ENCODE measurements at regions not wholly inside any gene's neighbourhood (a gene's known extent, or its start where the extent isn't known, plus 50 kb on each side); places are given as distances from the start of the nearest gene placed in this dataset.

- ATAC-seq (ENCODE audit: low read depth) (no peak), DNase-seq (no peak)
- no peaks in the 10 kb centered on the region for H3K9me3 Mint-ChIP-seq
- ChIA-PET POLR2A (no interaction called here), CTCF (no interaction called here)
- TF ChIP-seq CTCF (IDR thresholded peaks at IDR 0.05): no peak
- H3K36me3 Mint-ChIP-seq (ENCODE audit: low read depth): no peaks in the 10 kb centered on the region
- no peak overlapping the region for H3K4me3 Mint-ChIP-seq
- no peaks in the 10 kb centered on the region for H3K27me3 Mint-ChIP-seq
- no peak overlapping the region for H3K27ac Mint-ChIP-seq
- intact Hi-C loops (cut with micrococcal nuclease): no loop called here
- no peaks in the 10 kb centered on the region for H3K4me1 Mint-ChIP-seq
Measured at GRCh38 chr11:23021287-23021863, 161.1 kb upstream of the CCDC179 start.

GRCh38 chr11:23022854-23023253, 162.6 kb upstream of the CCDC179 start:
- Mint-ChIP-seq H3K4me1 (no peaks in the 10 kb centered on the region), H3K27me3 (no peaks in the 10 kb centered on the region), H3K9me3 (no peaks in the 10 kb centered on the region), H3K27ac (no peak overlapping the region), H3K4me3 (no peak overlapping the region), H3K36me3 (ENCODE audit: low read depth) (no peaks in the 10 kb centered on the region)
- ChIA-PET POLR2A (no interaction called here), CTCF (no interaction called here)
- intact Hi-C loops (cut with micrococcal nuclease): no loop called here
- DNase-seq (no peak), ATAC-seq (ENCODE audit: low read depth) (no peak)
- TF ChIP-seq CTCF (IDR thresholded peaks at IDR 0.05): no peak

GRCh38 chr11:23023319-23023718, 163.0 kb upstream of the CCDC179 start:
- Mint-ChIP-seq H3K27me3 (no peaks in the 10 kb centered on the region), H3K4me1 (no peaks in the 10 kb centered on the region), H3K27ac (no peak overlapping the region), H3K4me3 (no peak overlapping the region), H3K9me3 (no peaks in the 10 kb centered on the region), H3K36me3 (ENCODE audit: low read depth) (no peaks in the 10 kb centered on the region)
- no peak for TF ChIP-seq CTCF (IDR thresholded peaks at IDR 0.05)
- no peak for DNase-seq
- ATAC-seq (ENCODE audit: low read depth): no peak
- ChIA-PET CTCF (no interaction called here), POLR2A (no interaction called here)
- intact Hi-C loops (cut with micrococcal nuclease): no loop called here

- Mint-ChIP-seq H3K9me3 (no peaks in the 10 kb centered on the region), H3K27me3 (no peaks in the 10 kb centered on the region), H3K4me1 (no peaks in the 10 kb centered on the region), H3K4me3 (no peak overlapping the region), H3K36me3 (ENCODE audit: low read depth) (no peaks in the 10 kb centered on the region), H3K27ac (no peak overlapping the region)
- intact Hi-C loops (cut with micrococcal nuclease): no loop called here
- POLR2A ChIA-PET: no interaction called here
- ATAC-seq (ENCODE audit: low read depth): no peak
- TF ChIP-seq CTCF (IDR thresholded peaks at IDR 0.05): no peak
- CTCF ChIA-PET: no interaction called here
- DNase-seq: no peak
Measured at GRCh38 chr11:23041001-23041503, 180.8 kb upstream of the CCDC179 start.

GRCh38 chr11:23058656-23059055, 198.4 kb upstream of the CCDC179 start:
- Mint-ChIP-seq H3K4me3 (no peak overlapping the region), H3K27ac (no peak overlapping the region), H3K36me3 (ENCODE audit: low read depth) (no peaks in the 10 kb centered on the region), H3K9me3 (no peaks in the 10 kb centered on the region), H3K27me3 (no peaks in the 10 kb centered on the region), H3K4me1 (no peaks in the 10 kb centered on the region)
- POLR2A ChIA-PET: no interaction called here
- CTCF ChIA-PET: no interaction called here
- TF ChIP-seq CTCF (IDR thresholded peaks at IDR 0.05): no peak
- DNase-seq (no peak), ATAC-seq (ENCODE audit: low read depth) (no peak)
- intact Hi-C loops (cut with micrococcal nuclease): no loop called here
